Ectodermal cell (in vitro differentiated cells): ENCODE measurements at regions not wholly inside any gene's neighbourhood (a gene's known extent, or its start where the extent isn't known, plus 50 kb on each side); places are given as distances from the start of the nearest gene placed in this dataset.

Source experiments
- H3K27ac ChIP-seq: 2 replicates; pipeline ENCODE4 v1.7.0; 2013; ENCODE audit warnings: mild to moderate bottlenecking, low read depth, low read length; ENCODE audit not compliant: insufficient read depth, poor library complexity, severe bottlenecking
- H3K27me3 ChIP-seq: 2 replicates; pipeline ENCODE4 v1.7.0; 2013; ENCODE audit warnings: mild to moderate bottlenecking, low read length; ENCODE audit not compliant: insufficient read depth, control insufficient read depth, poor library complexity, severe bottlenecking
- H3K36me3 ChIP-seq: one replicate; pipeline ENCODE4 v1.7.0; 2013; ENCODE audit warnings: low read length; ENCODE audit not compliant: control insufficient read depth, insufficient read depth
- H3K4me1 ChIP-seq: one replicate; pipeline ENCODE4 v1.7.0; 2013; ENCODE audit warnings: low read length; ENCODE audit not compliant: control insufficient read depth, insufficient read depth
- H3K4me3 ChIP-seq: 2 replicates; pipeline ENCODE4 v1.7.0; 2013; ENCODE audit warnings: low read depth, low read length, control low read depth; ENCODE audit not compliant: insufficient read depth
- H3K9me3 ChIP-seq: 2 replicates; pipeline ENCODE4 v1.7.0; 2013; ENCODE audit warnings: mild to moderate bottlenecking, low read length, moderate library complexity; ENCODE audit not compliant: control insufficient read depth
- WGBS, 2 experiments: methylation state at CpG; one replicate each; pipeline ENCODE4 v1.1.7; 2013; ENCODE audit warnings: missing lambda C conversion rate in 2 of 2; 5-methylcytosine and 5-hydroxymethylcytosine counted together

GRCh38 chr5:174617285-174617684, 107.1 kb upstream of the MSX2 start:
- Histone ChIP-seq H3K27me3 (no peaks in the 10 kb centered on the region), H3K9me3 (no peaks in the 10 kb centered on the region), H3K36me3 (no peaks in the 10 kb centered on the region), H3K27ac (no peak overlapping the region), H3K4me3 (no peak overlapping the region), H3K4me1 (peaks cover 4% of the 10 kb centered on the region)
- 84 to 91% methylated on average over 1 to 2 of the region's 2 CpGs for WGBS, 2 experiments

GRCh38 chr5:174617910-174618309, 106.5 kb upstream of the MSX2 start:
- peaks cover 4% of the 10 kb centered on the region for H3K4me1 ChIP-seq
- WGBS, 2 experiments: 89 to 95% methylated on average over 10 of the region's 10 CpGs
- no peaks in the 10 kb centered on the region for H3K27me3 ChIP-seq

GRCh38 chr5:174618589-174618988, 105.8 kb upstream of the MSX2 start:
- Histone ChIP-seq H3K4me1 (peaks cover 6% of the 10 kb centered on the region), H3K27me3 (no peaks in the 10 kb centered on the region), H3K4me3 (no peak overlapping the region), H3K27ac (no peak overlapping the region), H3K36me3 (no peaks in the 10 kb centered on the region), H3K9me3 (no peaks in the 10 kb centered on the region)
- 84 to 93% methylated on average over 4 of the region's 4 CpGs for WGBS, 2 experiments

More at GRCh38 chr5:174617910-174618309, 106.5 kb upstream of the MSX2 start:
- Histone ChIP-seq H3K27ac (no peak overlapping the region), H3K36me3 (no peaks in the 10 kb centered on the region), H3K4me3 (no peak overlapping the region), H3K9me3 (no peaks in the 10 kb centered on the region)

- H3K4me1 ChIP-seq: peaks cover 31% of the 10 kb centered on the region
- no peaks in the 10 kb centered on the region for H3K36me3 ChIP-seq
- H3K27me3 ChIP-seq: no peaks in the 10 kb centered on the region
- H3K27ac ChIP-seq: no peak overlapping the region
- no peak overlapping the region for H3K4me3 ChIP-seq
- H3K9me3 ChIP-seq: no peaks in the 10 kb centered on the region
- WGBS, 2 experiments: 97% methylated on average over 4 of the region's 4 CpGs
Observed at GRCh38 chr5:174622067-174622466, 102.3 kb upstream of the MSX2 start.

GRCh38 chr5:174623018-174623417, 101.4 kb upstream of the MSX2 start:
- Histone ChIP-seq H3K9me3 (no peaks in the 10 kb centered on the region), H3K4me1 (peaks cover 31% of the 10 kb centered on the region), H3K36me3 (no peaks in the 10 kb centered on the region), H3K27me3 (no peaks in the 10 kb centered on the region), H3K27ac (no peak overlapping the region), H3K4me3 (no peak overlapping the region)
- 88 to 92% methylated on average over 1 of the region's 1 CpG for WGBS, 2 experiments

- 92 to 93% methylated on average over 7 of the region's 7 CpGs for WGBS, 2 experiments
- H3K27me3 ChIP-seq: no peaks in the 10 kb centered on the region
- H3K36me3 ChIP-seq: no peaks in the 10 kb centered on the region
- no peak overlapping the region for H3K27ac ChIP-seq
- no peaks in the 10 kb centered on the region for H3K9me3 ChIP-seq
- peaks cover 27% of the 10 kb centered on the region for H3K4me1 ChIP-seq
- no peak overlapping the region for H3K4me3 ChIP-seq
Observed at GRCh38 chr5:174623433-174624019, 100.9 kb upstream of the MSX2 start.

GRCh38 chr5:174624733-174625522, 99.5 kb upstream of the MSX2 start:
- H3K36me3 ChIP-seq: no peaks in the 10 kb centered on the region
- no peak overlapping the region for H3K27ac ChIP-seq
- H3K27me3 ChIP-seq: no peaks in the 10 kb centered on the region
- H3K4me3 ChIP-seq: no peak overlapping the region
- peaks cover 27% of the 10 kb centered on the region for H3K4me1 ChIP-seq
- 85% methylated on average over 11 to 12 of the region's 12 CpGs for WGBS, 2 experiments
- H3K9me3 ChIP-seq: no peaks in the 10 kb centered on the region

- no peaks in the 10 kb centered on the region for H3K9me3 ChIP-seq
- 37 to 38% methylated on average over 9 to 10 of the region's 11 CpGs for WGBS, 2 experiments
- no peak overlapping the region for H3K27ac ChIP-seq
- H3K27me3 ChIP-seq: no peaks in the 10 kb centered on the region
- no peak overlapping the region for H3K4me3 ChIP-seq
- H3K4me1 ChIP-seq: peaks cover 27% of the 10 kb centered on the region
- H3K36me3 ChIP-seq: no peaks in the 10 kb centered on the region
Observed at GRCh38 chr5:174625591-174626350, 98.6 kb upstream of the MSX2 start.

- no peaks in the 10 kb centered on the region for H3K36me3 ChIP-seq
- no peaks in the 10 kb centered on the region for H3K27me3 ChIP-seq
- H3K27ac ChIP-seq: no peak overlapping the region
- H3K4me1 ChIP-seq: peaks cover 27% of the 10 kb centered on the region
- no peak overlapping the region for H3K4me3 ChIP-seq
- no peaks in the 10 kb centered on the region for H3K9me3 ChIP-seq
- WGBS, 2 experiments: 70 to 83% methylated on average over 7 of the region's 7 CpGs
Observed at GRCh38 chr5:174626369-174626920, 97.9 kb upstream of the MSX2 start.

GRCh38 chr5:174636094-174636493, 88.3 kb upstream of the MSX2 start:
- H3K27ac ChIP-seq: no peak overlapping the region
- no peak overlapping the region for H3K4me3 ChIP-seq
- H3K36me3 ChIP-seq: no peaks in the 10 kb centered on the region
- no peaks in the 10 kb centered on the region for H3K9me3 ChIP-seq
- no peaks in the 10 kb centered on the region for H3K4me1 ChIP-seq
- WGBS, 2 experiments: 75 to 77% methylated on average over 6 of the region's 6 CpGs
- no peaks in the 10 kb centered on the region for H3K27me3 ChIP-seq
